IMR-90 (cell line): ENCODE measurements at regions not wholly inside any gene's neighbourhood (a gene's known extent, or its start where the extent isn't known, plus 50 kb on each side); places are given as distances from the start of the nearest gene placed in this dataset.

Experiments used
- ATAC-seq: fragments of 200-7000 bp; cut with Tn5 transposase; 2 replicates; pipeline ENCODE4 v1.9.1; 2020; ENCODE audit warnings: low read depth, mild to moderate bottlenecking, moderate library complexity
- BruUV-seq: library from RNA; stranded (reverse); fragments of 400-500 nt; replicated peaks from 2 replicates; lab custom pipeline; 2021; lab: Mats Ljungman, UMichigan
- CTCF ChIA-PET: fragments of 300-600 bp; formaldehyde crosslinking; extraction: SDS; loops from one replicate; lab custom pipeline; 2021; ENCODE audit warnings: antibody characterized with exemption; lab: Yijun Ruan, JAX
- POLR2A ChIA-PET: fragments of 300-600 bp; sonication (Branson Sonifier 250); formaldehyde crosslinking; loops from one replicate; lab custom pipeline; 2022; ENCODE audit warnings: antibody characterized with exemption; ENCODE audit not compliant: unreplicated experiment; lab: Charles Lee
- DNase-seq: peaks from one replicate; pipeline ENCODE4 v3.0.0; 2013
- H2AFZ ChIP-seq: replicated peaks from 2 replicates; pipeline ENCODE3; 2013; ENCODE audit warnings: low read length, mild to moderate bottlenecking; ENCODE audit not compliant: poor library complexity
- H2AK5ac ChIP-seq: 2 replicates; pipeline ENCODE4 v1.6.1; 2013; ENCODE audit warnings: low read depth, low read length, inconsistent platforms
- H2AK9ac ChIP-seq: replicated peaks from 2 replicates; pipeline ENCODE3; 2013; ENCODE audit warnings: mild to moderate bottlenecking, low read depth, low read length, moderate library complexity; ENCODE audit not compliant: poor library complexity
- H2BK120ac ChIP-seq: 2 replicates; pipeline ENCODE4 v1.6.1; 2013; ENCODE audit warnings: low read depth, low read length, inconsistent platforms
- H2BK15ac ChIP-seq: 3 replicates; pipeline ENCODE4 v1.6.1; 2013; ENCODE audit warnings: low read depth, low read length, inconsistent platforms
- H2BK20ac ChIP-seq: 2 replicates; pipeline ENCODE4 v1.6.1; 2013; ENCODE audit warnings: low read depth, mild to moderate bottlenecking, inconsistent platforms, low read length, moderate library complexity
- H2BK5ac ChIP-seq: 2 replicates; pipeline ENCODE4 v1.6.1; 2013; ENCODE audit warnings: mild to moderate bottlenecking, low read depth, low read length, inconsistent platforms; ENCODE audit not compliant: poor library complexity, severe bottlenecking
- H3K14ac ChIP-seq: replicated peaks from 2 replicates; pipeline ENCODE4 v1.6.1; 2013; ENCODE audit warnings: low read depth, low read length, inconsistent platforms
- H3K18ac ChIP-seq: 2 replicates; pipeline ENCODE4 v1.6.1; 2013; ENCODE audit warnings: low read depth, low read length, control low read depth
- H3K23ac ChIP-seq: 2 replicates; pipeline ENCODE4 v1.6.1; 2013; ENCODE audit warnings: low read depth, low read length, inconsistent platforms
- H3K27ac ChIP-seq: 2 replicates; pipeline ENCODE4 v1.5.1; 2013; ENCODE audit warnings: mild to moderate bottlenecking, control low read depth, low read length; ENCODE audit not compliant: insufficient read depth
- H3K27me3 ChIP-seq: 2 replicates; pipeline ENCODE4 v1.6.1; 2013; ENCODE audit warnings: low read length; ENCODE audit not compliant: control insufficient read depth, insufficient read depth
- H3K36me3 ChIP-seq: 2 replicates; pipeline ENCODE4 v1.6.1; 2013; ENCODE audit warnings: low read length, mixed read lengths; ENCODE audit not compliant: control insufficient read depth, insufficient read depth
- H3K4ac ChIP-seq: 2 replicates; pipeline ENCODE4 v1.6.1; 2013; ENCODE audit warnings: low read depth, low read length, inconsistent platforms
- H3K4me1 ChIP-seq: 2 replicates; pipeline ENCODE4 v1.6.1; 2013; ENCODE audit warnings: low read length, mixed read lengths; ENCODE audit not compliant: control insufficient read depth, insufficient read depth
- H3K4me2 ChIP-seq: 2 replicates; pipeline ENCODE4 v1.6.1; 2013; ENCODE audit warnings: low read depth, mild to moderate bottlenecking, control low read depth, low read length, moderate library complexity
- H3K4me3 ChIP-seq: 2 replicates; pipeline ENCODE4 v1.5.1; 2013; ENCODE audit warnings: low read depth, mild to moderate bottlenecking, control low read depth, low read length, moderate library complexity; ENCODE audit not compliant: insufficient read depth
- H3K56ac ChIP-seq: 2 replicates; pipeline ENCODE4 v1.6.1; 2013; ENCODE audit warnings: low read length, inconsistent platforms; ENCODE audit not compliant: insufficient read depth; ENCODE audit errors: extremely low read depth
- H3K79me1 ChIP-seq, 2 experiments: 2 replicates each; pipeline ENCODE4 v1.6.1; 2013; ENCODE audit warnings: low read length in 2 of 2, inconsistent platforms in 1 of 2, low read depth in 1 of 2
- H3K9ac ChIP-seq: 2 replicates; pipeline ENCODE4 v1.6.1; 2013; ENCODE audit warnings: low read depth, low read length, control low read depth
- H3K9me1 ChIP-seq: 2 replicates; pipeline ENCODE4 v1.6.1; 2013; ENCODE audit warnings: low read length, inconsistent platforms; ENCODE audit not compliant: insufficient read depth
- H3K9me3 ChIP-seq: 2 replicates; pipeline ENCODE4 v1.6.1; 2013; ENCODE audit warnings: low read length; ENCODE audit not compliant: control insufficient read depth, insufficient read depth
- H4K20me1 ChIP-seq: 2 replicates; pipeline ENCODE4 v1.6.1; 2013; ENCODE audit warnings: low read length, inconsistent platforms; ENCODE audit not compliant: insufficient read depth
- H4K5ac ChIP-seq: 2 replicates; pipeline ENCODE4 v1.6.1; 2013; ENCODE audit warnings: mild to moderate bottlenecking, low read depth, low read length, control low read depth
- H4K8ac ChIP-seq, 2 experiments: 2 replicates each; pipeline ENCODE4 v1.6.1; 2013; ENCODE audit warnings: low read depth in 2 of 2, low read length in 2 of 2, control low read depth in 1 of 2, inconsistent platforms in 1 of 2
- H4K91ac ChIP-seq: 2 replicates; pipeline ENCODE4 v1.6.1; 2013; ENCODE audit warnings: low read depth, low read length, inconsistent platforms; ENCODE audit not compliant: insufficient read depth
- CTCF ChIP-seq: conservative IDR thresholded peaks from 2 replicates; pipeline ENCODE4 v1.5.1; 2012; ENCODE audit warnings: mild to moderate bottlenecking, low read depth, low read length, improper control_type of control experiment
- MAFK ChIP-seq: IDR thresholded peaks from 2 replicates; pipeline ENCODE4 v1.6.1; 2012; ENCODE audit warnings: low read depth, low read length, improper control_type of control experiment
- WGBS, 2 experiments: methylation state at CpG; one replicate each; pipeline versions ENCODE4 v1.1.5 to v1.1.7; 2013; ENCODE audit warnings: missing lambda C conversion rate in 2 of 2; ENCODE audit not compliant: insufficient read length in 1 of 2; ENCODE audit errors: extremely low coverage in 2 of 2; 5-methylcytosine and 5-hydroxymethylcytosine counted together
- dilution Hi-C: fragments of 300-500 bp; cut with HindIII; formaldehyde crosslinking; loops from one replicate; pipeline ENCODE4 v1.14.3; 2018; ENCODE audit warnings: low sequenced_read_pairs; ENCODE audit not compliant: unreplicated experiment
- in situ Hi-C: fragments of 300-500 bp; cut with MboI; formaldehyde crosslinking; loops from 3 replicates; pipeline ENCODE4 v1.14.3; 2019; ENCODE audit warnings: low sequenced_read_pairs, inconsistent platforms, mixed read lengths
- intact Hi-C: fragments of 100-400 bp; cut with micrococcal nuclease; formaldehyde crosslinking; loops from 2 replicates; pipeline ENCODE4 v1.10.0; 2022

- Histone ChIP-seq H3K4me2 (no peak overlapping the region), H3K36me3 (no peaks in the 10 kb centered on the region), H4K5ac (no peak overlapping the region), H2BK120ac (no peak overlapping the region), H2AK9ac (no peak overlapping the region), H4K8ac (no peak overlapping the region), H2BK20ac (no peak overlapping the region), H3K4me1 (no peaks in the 10 kb centered on the region), H3K18ac (no peak overlapping the region), H2AK5ac (no peak overlapping the region), H3K14ac (no peak overlapping the region), H4K91ac (no peak overlapping the region), H3K9ac (no peak overlapping the region), H2AFZ (no peak overlapping the region), H3K4me3 (no peak overlapping the region), H3K9me3 (peaks cover 3% of the 10 kb centered on the region), H4K20me1 (no peaks in the 10 kb centered on the region), H3K27me3 (no peaks in the 10 kb centered on the region), H2BK15ac (no peak overlapping the region), H3K56ac (no peak overlapping the region), H3K27ac (no peak overlapping the region), H3K4ac (no peak overlapping the region), H3K79me1 (no peaks in the 10 kb centered on the region), H3K23ac (no peak overlapping the region), H2BK5ac (no peak overlapping the region), H3K9me1 (no peaks in the 10 kb centered on the region)
- dilution Hi-C loops (no loop called here), intact Hi-C loops (no loop called here), in situ Hi-C loops (no loop called here)
- TF ChIP-seq MAFK (no peak), CTCF (no peak)
- DNase-seq (no peak), ATAC-seq (no peak)
- no TSS peak for BruUV-seq
- no CpG with 5 or more reads among the region's 1 CpG for WGBS, 2 experiments
- POLR2A ChIA-PET, result no interaction called here
- CTCF ChIA-PET, result no interaction called here
Observed at GRCh38 chr4:14620567-14621141, 381.6 kb upstream of the CPEB2 start.
